MM.1S (cell line): ENCODE measurements at regions not wholly inside any gene's neighbourhood (a gene's known extent, or its start where the extent isn't known, plus 50 kb on each side); places are given as distances from the start of the nearest gene placed in this dataset.

Experiments used
- EZH2 ChIP-seq: fragments of 300-600 bp; sonication (generic); optimal IDR thresholded peaks from 2 replicates; pipeline ENCODE3; 2017; ENCODE audit warnings: low read depth, mild to moderate bottlenecking, antibody characterized with exemption, low read length, mixed read lengths
- EZH2phosphoT487 ChIP-seq: fragments of 300-600 bp; sonication (generic); IDR thresholded peaks from 2 replicates; pipeline ENCODE4 v1.6.1; 2018; ENCODE audit warnings: antibody characterized with exemption, low read length
- TF ChIP-seq, protein P1 (sequence below): fragments of 300-600 bp; sonication (generic); IDR thresholded peaks from 2 replicates; pipeline ENCODE4 v1.5.1; 2016; ENCODE audit warnings: antibody characterized with exemption, low read length, mixed read lengths

DNA sequence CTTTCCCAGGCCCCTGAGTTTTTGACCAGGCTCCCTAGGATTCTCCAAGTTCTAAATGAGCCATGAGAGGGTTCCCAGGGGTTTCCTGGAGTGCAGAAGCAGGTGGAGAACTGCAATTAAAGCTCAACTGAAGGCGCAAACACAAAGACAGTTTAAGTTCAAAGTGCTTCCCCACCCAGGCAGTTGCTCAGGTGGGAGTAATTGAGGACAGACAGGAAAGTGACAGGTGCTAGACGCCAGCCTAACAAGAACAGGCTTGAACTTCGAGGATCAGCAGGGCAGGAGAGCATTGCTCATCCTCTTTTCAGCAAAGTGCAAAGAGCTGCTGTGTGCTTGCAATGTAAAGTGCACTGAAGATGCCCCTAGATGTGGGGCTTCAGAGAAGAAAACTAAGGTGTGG is 77.2 kb upstream of the ST8SIA3 start:
- TF ChIP-seq, protein P1, sequence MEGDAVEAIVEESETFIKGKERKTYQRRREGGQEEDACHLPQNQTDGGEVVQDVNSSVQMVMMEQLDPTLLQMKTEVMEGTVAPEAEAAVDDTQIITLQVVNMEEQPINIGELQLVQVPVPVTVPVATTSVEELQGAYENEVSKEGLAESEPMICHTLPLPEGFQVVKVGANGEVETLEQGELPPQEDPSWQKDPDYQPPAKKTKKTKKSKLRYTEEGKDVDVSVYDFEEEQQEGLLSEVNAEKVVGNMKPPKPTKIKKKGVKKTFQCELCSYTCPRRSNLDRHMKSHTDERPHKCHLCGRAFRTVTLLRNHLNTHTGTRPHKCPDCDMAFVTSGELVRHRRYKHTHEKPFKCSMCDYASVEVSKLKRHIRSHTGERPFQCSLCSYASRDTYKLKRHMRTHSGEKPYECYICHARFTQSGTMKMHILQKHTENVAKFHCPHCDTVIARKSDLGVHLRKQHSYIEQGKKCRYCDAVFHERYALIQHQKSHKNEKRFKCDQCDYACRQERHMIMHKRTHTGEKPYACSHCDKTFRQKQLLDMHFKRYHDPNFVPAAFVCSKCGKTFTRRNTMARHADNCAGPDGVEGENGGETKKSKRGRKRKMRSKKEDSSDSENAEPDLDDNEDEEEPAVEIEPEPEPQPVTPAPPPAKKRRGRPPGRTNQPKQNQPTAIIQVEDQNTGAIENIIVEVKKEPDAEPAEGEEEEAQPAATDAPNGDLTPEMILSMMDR: no peak
- TF ChIP-seq EZH2: no peak
- no peak for TF ChIP-seq EZH2phosphoT487
